ENCODE measurements at regions not wholly inside any gene's neighbourhood (a gene's known extent, or its start where the extent isn't known, plus 50 kb on each side); places are given as distances from the start of the nearest gene placed in this dataset.
"Not testable (repeated sequence)": the region's sequence is repeated elsewhere in the genome, so short reads cannot be mapped to it uniquely, and the experiment has no call there.

DNA sequence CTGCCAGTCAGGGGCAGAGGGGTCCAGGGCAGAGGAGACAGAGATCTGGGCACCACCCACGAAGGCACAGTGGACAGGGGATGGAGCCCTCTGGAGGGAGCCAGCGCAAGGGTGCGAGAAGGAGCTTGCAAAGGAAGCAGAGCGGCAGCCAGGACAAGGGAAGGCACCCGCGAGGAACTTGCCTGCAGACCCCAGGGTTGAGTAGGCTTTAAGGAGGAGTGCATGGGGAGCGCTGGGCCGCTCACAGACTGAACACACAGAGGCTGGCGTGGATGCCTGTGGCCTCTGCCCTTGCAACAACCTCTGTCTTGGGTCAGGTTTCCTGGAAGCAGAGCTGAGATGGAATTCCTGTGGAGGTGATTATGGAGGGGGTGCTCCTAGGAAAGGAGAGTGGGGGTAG, 374.4 kb downstream of the CNTNAP3B start:
- not testable (repeated sequence) for H3K4me3 ChIP-seq (ENCODE audit: extremely low read depth, insufficient read depth, low read length, poor library complexity, severe bottlenecking); H3K9me3 ChIP-seq (ENCODE audit: control insufficient read depth, low read length); H3K36me3 ChIP-seq (ENCODE audit: control insufficient read depth, insufficient read depth, low read length); H3K4me1 ChIP-seq (ENCODE audit: control insufficient read depth, insufficient read depth, low read length, poor library complexity, severe bottlenecking); H3K27ac ChIP-seq (ENCODE audit: low read depth, low read length, severe bottlenecking)
- WGBS, 2 experiments (ENCODE audit: insufficient coverage in 2 of 2), result 80% methylated on average over 5 of the region's 9 CpGs; no CpG with 5 or more reads in 1 of the 2 experiments

DNA sequence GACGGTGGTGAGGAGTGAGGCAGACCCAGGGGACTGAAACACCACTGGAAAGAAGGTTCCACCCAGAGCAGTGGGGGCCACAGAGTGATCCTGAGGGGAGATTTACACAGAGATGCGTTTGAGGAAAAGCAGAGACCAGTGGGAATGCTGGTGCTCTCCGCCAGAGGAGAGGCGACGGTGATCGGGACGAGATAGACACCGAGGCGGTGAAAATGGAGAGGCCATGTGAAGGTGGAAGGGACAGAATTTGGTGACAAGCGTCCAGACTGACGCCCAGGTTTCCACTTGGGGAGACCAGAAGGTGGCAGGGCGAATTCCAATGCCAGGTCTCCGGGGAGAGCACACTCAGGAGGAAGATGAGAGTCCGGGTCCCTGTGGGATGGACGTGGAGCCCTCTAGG, 374.8 kb downstream of the CNTNAP3B start:
- 93 to 100% methylated on average over 1 to 2 of the region's 15 CpGs for WGBS, 2 experiments (ENCODE audit: insufficient coverage in 2 of 2)
- not testable (repeated sequence) for H3K4me1 ChIP-seq (ENCODE audit: control insufficient read depth, insufficient read depth, low read length, poor library complexity, severe bottlenecking); H3K9me3 ChIP-seq (ENCODE audit: control insufficient read depth, low read length); H3K4me3 ChIP-seq (ENCODE audit: extremely low read depth, insufficient read depth, low read length, poor library complexity, severe bottlenecking); H3K36me3 ChIP-seq (ENCODE audit: control insufficient read depth, insufficient read depth, low read length); H3K27ac ChIP-seq (ENCODE audit: low read depth, low read length, severe bottlenecking)

DNA sequence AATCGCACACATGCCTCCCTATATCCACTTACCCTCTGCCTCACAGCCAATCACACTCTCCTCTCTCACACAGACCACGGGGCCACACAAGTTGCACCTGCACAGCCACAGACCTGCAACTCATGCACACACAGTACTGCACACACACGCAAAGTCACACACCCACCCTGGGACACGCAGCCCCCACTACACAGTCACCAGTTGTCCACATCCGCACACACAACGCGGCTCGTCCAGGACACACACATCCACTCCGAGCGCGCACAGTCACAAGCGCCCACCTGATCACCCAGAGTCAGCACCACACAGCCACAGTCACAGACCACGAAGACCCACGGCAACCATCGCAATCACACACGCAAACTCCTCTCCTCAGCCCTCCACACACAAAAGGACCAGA, 387.3 kb downstream of the CNTNAP3B start:
- WGBS, 2 experiments (ENCODE audit: insufficient coverage in 2 of 2), result no CpG with 5 or more reads among the region's 16 CpGs
- not testable (repeated sequence) for H3K4me1 ChIP-seq (ENCODE audit: control insufficient read depth, insufficient read depth, low read length, poor library complexity, severe bottlenecking); H3K36me3 ChIP-seq (ENCODE audit: control insufficient read depth, insufficient read depth, low read length); H3K4me3 ChIP-seq (ENCODE audit: extremely low read depth, insufficient read depth, low read length, poor library complexity, severe bottlenecking); H3K9me3 ChIP-seq (ENCODE audit: control insufficient read depth, low read length)
- peak overlapping the region; percentile 66 for H3K27ac ChIP-seq (ENCODE audit: low read depth, low read length, severe bottlenecking)

DNA sequence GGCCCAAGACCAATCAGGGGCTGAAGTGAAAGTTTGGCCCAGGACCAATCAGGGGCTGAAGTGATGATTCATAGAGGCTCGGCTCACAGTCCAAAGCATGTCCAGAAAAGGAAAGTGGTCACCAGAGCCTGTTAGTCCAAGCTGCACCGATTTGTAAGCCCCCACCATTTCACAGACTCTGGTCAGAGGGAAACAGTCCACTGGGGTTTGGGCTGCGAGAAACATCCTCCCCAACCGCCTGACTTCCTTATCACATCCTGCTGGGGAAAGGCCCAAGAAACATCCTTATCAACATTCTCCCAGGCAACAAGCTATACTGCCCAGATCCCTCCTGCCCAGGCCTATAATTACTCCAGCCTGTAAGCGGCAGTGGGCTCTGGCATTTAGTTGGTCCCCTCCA, 388.1 kb downstream of the CNTNAP3B start:
- not testable (repeated sequence) for H3K9me3 ChIP-seq (ENCODE audit: control insufficient read depth, low read length); H3K36me3 ChIP-seq (ENCODE audit: control insufficient read depth, insufficient read depth, low read length); H3K4me3 ChIP-seq (ENCODE audit: extremely low read depth, insufficient read depth, low read length, poor library complexity, severe bottlenecking); H3K4me1 ChIP-seq (ENCODE audit: control insufficient read depth, insufficient read depth, low read length, poor library complexity, severe bottlenecking)
- 80% methylated on average over 1 of the region's 5 CpGs; no CpG with 5 or more reads in 1 of the 2 experiments for WGBS, 2 experiments (ENCODE audit: insufficient coverage in 2 of 2)
- H3K27ac ChIP-seq (ENCODE audit: low read depth, low read length, severe bottlenecking), result peak overlapping the region; percentile 80

DNA sequence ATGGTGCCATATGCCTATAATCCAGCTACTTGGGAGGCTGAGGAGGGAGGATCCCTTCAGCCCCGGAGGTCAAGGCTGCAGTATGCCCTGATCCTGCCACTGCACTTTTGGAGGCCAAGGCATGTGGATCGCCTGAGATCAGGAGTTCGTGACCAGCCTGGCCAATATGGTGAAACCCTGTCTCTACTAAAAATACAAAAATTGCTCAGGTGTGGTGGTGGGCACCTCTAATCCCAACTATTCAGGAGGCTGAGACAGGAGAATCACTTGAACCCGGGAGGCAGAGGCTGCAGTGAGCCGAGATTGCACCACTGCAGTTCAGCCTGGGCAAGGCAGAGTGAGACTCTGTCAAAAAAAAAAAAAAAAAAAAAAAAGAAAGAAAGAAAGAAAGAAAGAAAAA, 390.5 kb downstream of the CNTNAP3B start:
- H3K27ac ChIP-seq (ENCODE audit: low read depth, low read length, severe bottlenecking); H3K36me3 ChIP-seq (ENCODE audit: control insufficient read depth, insufficient read depth, low read length); H3K9me3 ChIP-seq (ENCODE audit: control insufficient read depth, low read length); H3K4me3 ChIP-seq (ENCODE audit: extremely low read depth, insufficient read depth, low read length, poor library complexity, severe bottlenecking); H3K4me1 ChIP-seq (ENCODE audit: control insufficient read depth, insufficient read depth, low read length, poor library complexity, severe bottlenecking): not testable (repeated sequence)
- whole genome bisulfite sequencing, 2 experiments (ENCODE audit: insufficient coverage in 2 of 2), result 96 to 100% methylated on average over 1 to 3 of the region's 5 CpGs

DNA sequence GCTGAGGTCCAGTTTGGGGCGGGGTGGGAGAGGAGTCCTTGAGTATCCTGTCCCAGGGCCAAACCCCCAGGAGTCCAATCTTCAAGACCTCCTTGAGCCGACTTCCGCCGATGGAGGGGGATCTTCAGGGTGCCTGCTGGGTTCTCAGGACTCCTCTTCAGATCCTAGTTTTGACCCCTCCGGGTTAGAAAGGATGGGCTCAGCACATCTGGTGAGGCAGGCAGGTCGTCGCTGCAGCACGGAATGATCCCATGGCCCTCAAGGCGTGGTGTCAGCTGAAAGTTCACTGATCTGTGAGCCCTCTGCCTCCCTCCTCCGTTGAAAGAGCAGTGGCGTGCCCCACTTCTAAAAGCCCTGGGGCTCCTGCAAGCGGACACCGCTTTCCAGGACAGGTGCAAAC, 430.0 kb downstream of the CNTNAP3B start:
- H3K27ac ChIP-seq (ENCODE audit: low read depth, low read length, severe bottlenecking); H3K9me3 ChIP-seq (ENCODE audit: control insufficient read depth, low read length); H3K36me3 ChIP-seq (ENCODE audit: control insufficient read depth, insufficient read depth, low read length); H3K4me1 ChIP-seq (ENCODE audit: control insufficient read depth, insufficient read depth, low read length, poor library complexity, severe bottlenecking); H3K4me3 ChIP-seq (ENCODE audit: extremely low read depth, insufficient read depth, low read length, poor library complexity, severe bottlenecking): not testable (repeated sequence)
- WGBS, 2 experiments (ENCODE audit: insufficient coverage in 2 of 2), result no CpG with 5 or more reads among the region's 13 CpGs

DNA sequence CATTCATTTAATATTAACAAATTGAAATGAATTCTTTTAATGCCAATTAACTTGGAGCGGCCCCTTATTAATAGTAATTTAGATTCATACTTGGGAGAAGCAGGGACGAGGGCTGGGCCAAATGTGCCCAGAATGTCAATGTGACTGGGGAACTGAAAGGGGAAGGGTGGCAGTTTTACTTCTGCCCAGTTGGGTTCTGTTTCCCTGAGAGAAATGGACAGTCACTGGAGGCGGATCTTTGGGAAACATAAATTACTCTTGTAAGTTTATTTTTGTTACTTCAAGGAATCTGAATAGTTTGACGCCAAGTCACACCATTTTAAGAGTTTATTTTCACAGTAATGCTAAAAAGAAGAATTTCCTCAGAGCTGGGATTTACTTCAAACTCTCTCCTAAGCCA, 432.1 kb downstream of the CNTNAP3B start:
- WGBS, 2 experiments (ENCODE audit: insufficient coverage in 2 of 2), result no CpG with 5 or more reads among the region's 4 CpGs
- not testable (repeated sequence) for H3K9me3 ChIP-seq (ENCODE audit: control insufficient read depth, low read length); H3K4me3 ChIP-seq (ENCODE audit: extremely low read depth, insufficient read depth, low read length, poor library complexity, severe bottlenecking); H3K36me3 ChIP-seq (ENCODE audit: control insufficient read depth, insufficient read depth, low read length); H3K27ac ChIP-seq (ENCODE audit: low read depth, low read length, severe bottlenecking); H3K4me1 ChIP-seq (ENCODE audit: control insufficient read depth, insufficient read depth, low read length, poor library complexity, severe bottlenecking)

DNA sequence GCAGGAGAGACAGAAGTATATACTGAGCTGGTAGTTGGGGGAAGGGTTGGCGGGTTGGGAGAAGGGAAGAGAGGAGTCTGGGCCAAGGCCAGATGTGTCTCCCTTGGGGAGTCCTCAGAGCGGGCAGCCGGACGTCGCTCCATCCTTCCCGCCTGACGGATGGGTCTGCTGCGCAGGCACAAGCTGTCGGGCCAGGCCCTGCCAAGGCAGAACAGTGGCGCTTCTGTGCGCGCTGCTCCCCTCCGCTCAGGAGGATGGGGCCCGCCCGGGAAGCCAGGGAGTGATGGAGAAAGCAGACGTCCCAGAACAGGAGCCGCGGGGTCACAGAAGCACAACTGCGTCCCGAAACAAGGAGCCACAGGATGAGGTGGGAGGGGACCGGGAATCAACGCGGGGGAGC, 449.9 kb downstream of the CNTNAP3B start:
- H3K27ac ChIP-seq (ENCODE audit: low read depth, low read length, severe bottlenecking); H3K4me1 ChIP-seq (ENCODE audit: control insufficient read depth, insufficient read depth, low read length, poor library complexity, severe bottlenecking); H3K4me3 ChIP-seq (ENCODE audit: extremely low read depth, insufficient read depth, low read length, poor library complexity, severe bottlenecking); H3K36me3 ChIP-seq (ENCODE audit: control insufficient read depth, insufficient read depth, low read length); H3K9me3 ChIP-seq (ENCODE audit: control insufficient read depth, low read length): not testable (repeated sequence)
- no CpG with 5 or more reads among the region's 23 CpGs for WGBS, 2 experiments (ENCODE audit: insufficient coverage in 2 of 2)

DNA sequence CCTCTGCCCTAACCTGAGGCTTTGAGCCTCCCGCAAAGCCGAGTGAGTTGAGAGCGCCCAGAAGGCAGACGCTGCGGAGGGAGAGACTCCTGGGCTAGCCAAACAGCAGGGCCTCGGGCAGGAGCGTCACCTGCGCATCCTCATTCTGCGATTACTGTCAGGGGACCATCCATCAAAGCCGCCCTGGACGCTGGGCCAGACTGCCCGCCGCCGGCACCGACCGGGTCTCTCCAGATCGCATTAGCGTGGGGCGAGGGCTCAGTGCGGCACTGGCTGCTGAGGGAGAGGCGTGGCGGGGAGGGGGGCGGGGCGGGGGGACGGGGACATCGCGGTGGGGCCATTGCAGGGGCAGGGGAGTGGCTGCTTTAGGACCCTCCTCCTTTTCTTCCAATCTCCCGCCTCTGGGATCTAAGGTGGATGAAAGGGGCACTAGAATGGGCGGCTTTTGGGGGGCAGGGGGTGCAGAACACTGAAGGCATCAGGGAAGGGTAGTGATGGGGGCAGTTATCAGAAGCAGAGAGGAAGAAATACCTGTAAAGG, 465.7 kb downstream of the CNTNAP3B start:
- H3K27ac ChIP-seq (ENCODE audit: low read depth, low read length, severe bottlenecking); H3K4me3 ChIP-seq (ENCODE audit: extremely low read depth, insufficient read depth, low read length, poor library complexity, severe bottlenecking); H3K36me3 ChIP-seq (ENCODE audit: control insufficient read depth, insufficient read depth, low read length); H3K9me3 ChIP-seq (ENCODE audit: control insufficient read depth, low read length); H3K4me1 ChIP-seq (ENCODE audit: control insufficient read depth, insufficient read depth, low read length, poor library complexity, severe bottlenecking): not testable (repeated sequence)
- 35 to 40% methylated on average over 1 to 8 of the region's 29 CpGs for WGBS, 2 experiments (ENCODE audit: insufficient coverage in 2 of 2)

DNA sequence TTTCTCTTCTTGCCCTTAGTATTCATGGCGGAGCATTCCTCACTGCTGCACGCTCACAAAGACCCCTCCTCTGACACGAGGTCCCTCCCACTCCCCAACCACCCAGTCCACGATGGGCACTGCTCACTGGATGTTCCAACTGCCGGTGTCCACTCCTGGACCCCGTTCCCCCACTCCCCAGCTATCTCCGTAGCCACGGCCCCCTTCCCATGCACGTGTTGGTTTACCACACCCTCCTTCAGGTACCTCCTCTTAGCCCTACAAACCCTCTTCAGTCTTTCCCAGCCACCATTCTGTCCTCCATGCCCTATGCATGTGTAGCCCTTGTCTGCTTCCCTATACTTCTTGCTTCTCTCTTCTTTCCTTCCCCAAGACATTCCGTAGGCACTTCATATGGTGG, 469.6 kb upstream of the ZNG1F start:
- H3K9me3 ChIP-seq (ENCODE audit: control insufficient read depth, low read length); H3K27ac ChIP-seq (ENCODE audit: low read depth, low read length, severe bottlenecking); H3K4me1 ChIP-seq (ENCODE audit: control insufficient read depth, insufficient read depth, low read length, poor library complexity, severe bottlenecking); H3K4me3 ChIP-seq (ENCODE audit: extremely low read depth, insufficient read depth, low read length, poor library complexity, severe bottlenecking); H3K36me3 ChIP-seq (ENCODE audit: control insufficient read depth, insufficient read depth, low read length): not testable (repeated sequence)
- WGBS, 2 experiments (ENCODE audit: insufficient coverage in 2 of 2), result 100% methylated on average over 1 of the region's 10 CpGs

DNA sequence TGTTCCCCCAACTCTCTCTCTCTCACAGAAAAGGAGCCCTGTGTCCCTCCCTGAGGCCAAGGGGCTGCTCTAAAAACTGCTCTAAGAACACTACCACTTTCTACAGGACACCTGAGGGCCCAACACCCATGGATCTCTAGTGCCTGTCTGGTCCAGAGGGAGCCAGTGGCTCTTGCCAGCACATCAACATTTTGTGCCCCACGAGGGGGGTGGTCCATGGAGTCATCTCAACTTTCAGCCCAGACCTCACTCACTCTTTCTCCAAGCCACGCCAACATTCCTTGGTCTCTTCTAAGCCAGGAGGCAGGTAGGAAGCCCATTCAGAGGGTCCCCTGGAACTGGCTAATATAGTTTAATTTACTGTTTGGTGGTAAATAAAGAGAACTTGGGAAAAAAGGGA, 469.0 kb upstream of the ZNG1F start:
- H3K36me3 ChIP-seq (ENCODE audit: control insufficient read depth, insufficient read depth, low read length); H3K4me3 ChIP-seq (ENCODE audit: extremely low read depth, insufficient read depth, low read length, poor library complexity, severe bottlenecking); H3K27ac ChIP-seq (ENCODE audit: low read depth, low read length, severe bottlenecking); H3K9me3 ChIP-seq (ENCODE audit: control insufficient read depth, low read length); H3K4me1 ChIP-seq (ENCODE audit: control insufficient read depth, insufficient read depth, low read length, poor library complexity, severe bottlenecking): not testable (repeated sequence)
- WGBS, 2 experiments (ENCODE audit: insufficient coverage in 2 of 2), result 100% methylated on average over 1 of the region's 2 CpGs; no CpG with 5 or more reads in 1 of the 2 experiments

DNA sequence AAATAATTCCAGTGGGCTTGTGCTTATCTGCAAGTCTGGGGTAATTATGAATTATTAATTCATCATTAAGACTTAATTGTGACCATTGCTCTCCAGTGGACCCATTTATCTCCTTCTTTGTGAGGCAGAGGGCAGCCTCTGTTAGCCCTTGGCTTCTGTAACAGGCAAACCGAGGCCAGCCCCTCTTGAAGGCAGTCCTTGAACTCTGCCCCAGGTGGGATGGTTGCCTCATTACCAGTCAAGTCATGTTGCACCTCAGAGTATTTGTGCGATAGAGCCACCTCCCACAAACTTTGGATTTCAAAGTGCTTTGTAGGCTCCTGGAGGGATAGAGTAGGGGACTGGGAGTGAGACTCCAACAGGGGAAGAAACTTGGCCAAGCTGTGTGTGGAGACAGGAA, 468.0 kb upstream of the ZNG1F start:
- not testable (repeated sequence) for H3K4me1 ChIP-seq (ENCODE audit: control insufficient read depth, insufficient read depth, low read length, poor library complexity, severe bottlenecking); H3K27ac ChIP-seq (ENCODE audit: low read depth, low read length, severe bottlenecking); H3K36me3 ChIP-seq (ENCODE audit: control insufficient read depth, insufficient read depth, low read length); H3K9me3 ChIP-seq (ENCODE audit: control insufficient read depth, low read length); H3K4me3 ChIP-seq (ENCODE audit: extremely low read depth, insufficient read depth, low read length, poor library complexity, severe bottlenecking)
- 100% methylated on average over 1 of the region's 2 CpGs; no CpG with 5 or more reads in 1 of the 2 experiments for WGBS, 2 experiments (ENCODE audit: insufficient coverage in 2 of 2)

All from mesodermal cell (in vitro differentiated cells).